T-helper 2 cell treated with Interferon-gamma antibody and Interleukin-4, amounts not matched to agents 5 μg/mL and 100 μg/mL, for 36 hours (primary cell): ENCODE measurements at regions not wholly inside any gene's neighbourhood (a gene's known extent, or its start where the extent isn't known, plus 50 kb on each side); places are given as distances from the start of the nearest gene placed in this dataset.

Experiments
- DNase-seq: peaks from one replicate; pipeline ENCODE4 v3.0.0; 2021; ENCODE audit warnings: low spot score
- H3K27ac Mint-ChIP-seq: one replicate; pipeline ENCODE4 v1.8.0; 2021; ENCODE audit warnings: mild to moderate bottlenecking, mixed read lengths
- H3K27me3 Mint-ChIP-seq: one replicate; pipeline ENCODE4 v1.8.0; 2021; ENCODE audit warnings: low read depth, mixed read lengths
- H3K36me3 Mint-ChIP-seq: one replicate; pipeline ENCODE4 v1.8.0; 2021; ENCODE audit warnings: low read depth, mixed read lengths
- H3K4me1 Mint-ChIP-seq: one replicate; pipeline ENCODE4 v1.8.0; 2021; ENCODE audit warnings: low read depth, mixed read lengths
- H3K4me3 Mint-ChIP-seq: one replicate; pipeline ENCODE4 v1.8.0; 2022; ENCODE audit warnings: mild to moderate bottlenecking, moderate library complexity, mixed read lengths
- H3K9me3 Mint-ChIP-seq: one replicate; pipeline ENCODE4 v1.8.0; 2021; ENCODE audit warnings: mixed read lengths

DNA sequence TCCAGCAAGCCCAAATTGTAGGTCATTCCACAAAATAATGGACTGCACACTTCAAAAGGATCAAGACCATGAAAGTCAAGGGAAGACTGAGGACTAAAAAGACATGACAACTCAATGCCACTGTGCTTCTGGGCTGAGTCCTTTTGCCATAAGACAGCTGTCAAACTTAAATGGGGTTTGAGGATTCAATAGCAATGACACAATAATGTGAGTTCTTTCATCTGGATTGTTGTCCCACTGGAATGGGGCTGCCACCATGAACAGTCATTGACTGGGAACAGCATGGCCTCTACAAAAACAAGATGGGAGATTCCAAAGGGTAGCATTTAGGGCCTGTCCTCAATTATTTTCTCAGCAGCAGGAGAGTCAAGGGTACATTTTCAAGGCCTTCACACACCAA lies 118.5 kb downstream of the EN1 start:
- DNase-seq: no peak
- Mint-ChIP-seq H3K27me3 (no peaks in the 10 kb centered on the region), H3K9me3 (no peaks in the 10 kb centered on the region), H3K36me3 (no peaks in the 10 kb centered on the region), H3K4me1 (no peaks in the 10 kb centered on the region), H3K27ac (no peak overlapping the region), H3K4me3 (no peak overlapping the region)

DNA sequence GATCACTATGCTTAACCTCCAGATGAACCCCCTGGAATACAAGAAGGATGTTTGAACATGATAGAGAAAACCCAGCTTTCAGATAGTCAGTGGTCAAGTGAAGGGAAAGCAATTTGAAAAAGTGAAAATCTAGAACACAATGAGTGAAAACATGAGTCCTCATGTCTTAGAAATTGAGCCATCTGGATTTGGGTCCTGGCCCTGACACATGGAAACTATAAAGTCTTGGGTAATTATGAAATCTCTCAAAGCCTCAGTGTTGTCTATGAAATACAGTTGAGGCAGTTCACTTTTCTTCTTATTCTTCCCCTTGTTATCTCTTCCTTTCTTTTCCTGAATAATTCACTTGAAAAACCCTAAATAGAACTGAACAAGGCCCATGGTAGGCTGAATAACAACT lies 120.6 kb downstream of the EN1 start:
- no peaks in the 10 kb centered on the region for H3K36me3 Mint-ChIP-seq

DNA sequence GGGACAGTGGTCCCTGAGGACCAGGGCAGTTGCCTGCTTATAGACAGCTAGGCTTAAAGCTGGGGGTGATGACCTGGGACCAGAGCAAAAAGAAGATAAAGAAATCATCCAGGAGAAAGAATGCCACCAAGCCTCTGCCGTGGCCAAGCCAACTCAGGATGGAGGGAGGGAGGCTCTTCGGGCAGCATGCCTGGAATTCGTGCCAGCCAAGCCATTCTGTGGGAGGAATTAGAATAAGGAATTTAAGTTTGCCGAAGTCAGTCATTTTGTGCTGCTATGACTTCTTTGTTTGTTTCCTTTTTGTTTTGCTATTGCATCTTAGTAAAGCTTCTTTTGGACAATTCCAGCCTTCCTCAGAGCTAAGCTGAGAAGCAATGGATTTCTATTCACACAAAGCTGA lies 124.1 kb downstream of the EN1 start:
- Mint-ChIP-seq H3K36me3 (no peaks in the 10 kb centered on the region), H3K27me3 (no peaks in the 10 kb centered on the region), H3K9me3 (no peaks in the 10 kb centered on the region), H3K4me3 (no peak overlapping the region), H3K4me1 (no peaks in the 10 kb centered on the region), H3K27ac (no peak overlapping the region)
- no peak for DNase-seq

More for the DNA sequence above, 120.6 kb downstream of the EN1 start:
- no peaks in the 10 kb centered on the region for H3K27me3 Mint-ChIP-seq
- no peaks in the 10 kb centered on the region for H3K4me1 Mint-ChIP-seq
- no peak for DNase-seq
- no peak overlapping the region for H3K27ac Mint-ChIP-seq
- no peak overlapping the region for H3K4me3 Mint-ChIP-seq
- no peaks in the 10 kb centered on the region for H3K9me3 Mint-ChIP-seq

GRCh38 chr2:118722976-118723375 lies 124.5 kb downstream of the EN1 start:
- H3K27me3 Mint-ChIP-seq: no peaks in the 10 kb centered on the region
- no peaks in the 10 kb centered on the region for H3K4me1 Mint-ChIP-seq
- H3K27ac Mint-ChIP-seq: no peak overlapping the region
- no peak for DNase-seq
- no peak overlapping the region for H3K4me3 Mint-ChIP-seq
- no peaks in the 10 kb centered on the region for H3K9me3 Mint-ChIP-seq
- H3K36me3 Mint-ChIP-seq: no peaks in the 10 kb centered on the region

DNA sequence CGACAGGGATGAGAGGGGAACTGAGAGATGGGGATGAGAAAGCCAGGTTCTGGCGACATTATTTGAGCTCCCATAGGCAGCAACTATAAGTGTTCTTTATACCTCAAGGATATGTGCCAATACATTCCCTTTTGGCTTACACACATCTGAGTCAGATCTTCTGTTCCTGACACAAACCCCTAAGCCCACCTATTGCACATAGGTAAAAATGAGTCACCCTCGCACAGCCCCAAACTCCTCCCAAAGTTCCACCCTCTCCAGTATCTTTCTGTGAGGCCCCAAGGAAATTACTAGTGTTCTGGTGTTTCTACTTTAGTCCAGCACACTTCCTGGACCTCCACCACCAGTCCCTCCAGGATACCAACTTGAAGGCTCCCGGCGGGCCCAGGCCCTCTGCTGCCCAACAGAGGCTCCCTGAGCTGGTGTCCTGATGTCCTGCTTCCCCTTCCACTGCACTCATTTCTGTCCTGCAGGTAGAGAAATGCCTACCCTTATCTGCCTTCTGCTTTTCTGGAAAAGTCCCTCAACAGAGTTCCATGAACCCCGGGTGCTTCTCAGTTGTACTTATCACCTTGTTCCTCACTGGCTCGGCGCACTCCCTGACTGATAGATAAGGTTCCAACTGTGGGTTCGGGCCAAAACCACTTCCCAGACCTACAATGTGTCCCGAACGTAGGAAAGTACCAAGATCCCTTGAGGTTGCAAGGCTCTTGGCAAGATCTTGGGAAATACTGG lies 125.5 kb downstream of the EN1 start:
- no peak for DNase-seq
- Mint-ChIP-seq H3K27me3 (no peaks in the 10 kb centered on the region), H3K4me1 (no peaks in the 10 kb centered on the region), H3K4me3 (no peak overlapping the region), H3K27ac (no peak overlapping the region), H3K36me3 (no peaks in the 10 kb centered on the region), H3K9me3 (no peaks in the 10 kb centered on the region)

GRCh38 chr2:118720866-118721265 lies 126.6 kb downstream of the EN1 start:
- no peaks in the 10 kb centered on the region for H3K36me3 Mint-ChIP-seq
- DNase-seq: no peak
- H3K4me1 Mint-ChIP-seq: no peaks in the 10 kb centered on the region
- H3K4me3 Mint-ChIP-seq: no peak overlapping the region
- H3K27ac Mint-ChIP-seq: no peak overlapping the region
- no peaks in the 10 kb centered on the region for H3K27me3 Mint-ChIP-seq
- H3K9me3 Mint-ChIP-seq: no peaks in the 10 kb centered on the region

DNA sequence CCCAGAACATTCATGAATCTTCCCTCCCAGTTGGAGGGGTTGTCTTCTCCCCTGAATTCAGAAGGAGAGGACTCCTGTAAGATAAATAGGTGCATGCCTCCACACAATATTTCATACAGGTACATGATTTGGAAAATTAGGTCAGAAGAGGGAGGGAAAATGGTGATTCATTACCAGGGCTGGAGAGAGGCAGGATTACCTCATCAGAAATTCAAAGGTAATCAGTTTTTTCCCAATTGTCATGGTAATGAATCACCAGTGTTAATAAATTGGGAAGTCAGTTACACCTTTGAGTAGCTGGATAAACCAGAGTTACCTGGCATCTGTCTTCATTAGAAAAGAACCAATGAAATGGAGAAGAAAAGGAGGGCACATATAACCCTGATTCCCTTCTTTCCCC lies 128.5 kb downstream of the EN1 start:
- Mint-ChIP-seq H3K4me3 (no peak overlapping the region), H3K4me1 (no peaks in the 10 kb centered on the region), H3K27ac (no peak overlapping the region), H3K9me3 (no peaks in the 10 kb centered on the region), H3K27me3 (no peaks in the 10 kb centered on the region), H3K36me3 (no peaks in the 10 kb centered on the region)
- DNase-seq: no peak

DNA sequence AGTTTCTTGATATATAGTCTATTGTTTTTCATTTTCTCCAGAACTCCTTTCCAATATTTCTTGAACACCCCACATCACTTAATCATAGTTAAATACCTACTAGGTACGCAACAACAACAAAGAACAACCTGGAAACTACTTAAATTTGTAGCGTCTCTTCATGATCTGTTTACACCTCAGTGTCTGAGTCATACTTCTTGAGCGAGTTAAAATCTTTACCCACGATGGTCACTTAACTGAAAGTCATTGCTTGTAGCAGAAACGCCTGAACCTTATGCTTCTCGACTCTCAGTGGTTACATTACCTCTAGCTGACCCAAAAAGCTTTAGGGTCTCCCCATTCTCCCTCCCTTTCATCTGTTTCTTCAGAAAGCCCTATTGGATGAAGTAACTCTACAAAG lies 131.3 kb downstream of the EN1 start:
- Mint-ChIP-seq H3K36me3 (no peaks in the 10 kb centered on the region), H3K9me3 (no peaks in the 10 kb centered on the region), H3K27me3 (no peaks in the 10 kb centered on the region), H3K27ac (no peak overlapping the region), H3K4me3 (no peak overlapping the region), H3K4me1 (no peaks in the 10 kb centered on the region)
- no peak for DNase-seq

DNA sequence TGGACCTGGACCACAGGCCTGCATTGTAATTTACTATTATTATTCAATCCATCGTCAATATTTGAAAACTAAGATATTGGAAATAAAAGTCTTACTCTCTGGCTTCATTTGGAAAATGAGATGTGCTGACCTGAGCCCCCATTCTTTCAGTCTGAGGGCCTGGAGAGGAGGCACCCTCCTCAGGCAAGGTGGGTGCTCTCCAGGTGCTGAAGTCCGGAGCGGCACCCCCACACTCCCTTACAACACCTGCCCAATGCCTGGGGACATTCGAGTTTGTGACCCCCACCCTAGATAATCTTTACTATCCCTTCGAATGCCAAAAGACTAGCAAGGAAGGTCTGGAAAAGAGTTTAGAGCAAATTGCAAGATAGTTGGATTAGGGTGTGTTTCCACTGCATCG lies 133.3 kb downstream of the EN1 start:
- H3K4me1 Mint-ChIP-seq: no peaks in the 10 kb centered on the region
- H3K27me3 Mint-ChIP-seq: no peaks in the 10 kb centered on the region
- H3K9me3 Mint-ChIP-seq: no peaks in the 10 kb centered on the region
- H3K27ac Mint-ChIP-seq: no peak overlapping the region
- DNase-seq: no peak
- H3K36me3 Mint-ChIP-seq: no peaks in the 10 kb centered on the region
- H3K4me3 Mint-ChIP-seq: no peak overlapping the region

- Mint-ChIP-seq H3K27me3 (no peaks in the 10 kb centered on the region), H3K36me3 (no peaks in the 10 kb centered on the region), H3K27ac (no peak overlapping the region), H3K4me3 (no peak overlapping the region), H3K9me3 (no peaks in the 10 kb centered on the region), H3K4me1 (no peaks in the 10 kb centered on the region)
- DNase-seq: no peak
Measured at GRCh38 chr2:118711603-118712002, 135.8 kb downstream of the EN1 start.

DNA sequence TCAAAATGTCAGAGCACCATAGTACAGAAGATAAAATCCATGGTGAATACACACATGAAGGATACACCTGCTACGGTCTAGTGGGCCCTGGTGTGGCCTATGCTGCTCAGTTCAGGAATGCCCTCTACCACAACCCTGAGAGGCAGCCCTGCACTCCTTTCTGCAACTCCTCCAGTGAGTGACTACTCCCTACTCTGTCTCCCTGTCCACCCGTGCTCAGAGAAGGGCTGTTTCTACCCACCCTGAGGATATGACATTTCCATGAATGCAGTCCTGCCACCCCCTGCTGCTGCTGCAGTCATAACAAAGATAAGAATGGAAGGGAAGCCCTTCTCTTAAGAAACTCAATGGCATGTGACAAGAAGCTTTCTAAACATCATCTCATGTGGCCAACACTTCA lies 137.0 kb downstream of the EN1 start:
- Mint-ChIP-seq H3K9me3 (no peaks in the 10 kb centered on the region), H3K27ac (no peak overlapping the region), H3K27me3 (no peaks in the 10 kb centered on the region), H3K4me1 (no peaks in the 10 kb centered on the region), H3K36me3 (no peaks in the 10 kb centered on the region), H3K4me3 (no peak overlapping the region)
- DNase-seq: no peak

- Mint-ChIP-seq H3K27me3 (no peaks in the 10 kb centered on the region), H3K27ac (no peak overlapping the region), H3K9me3 (no peaks in the 10 kb centered on the region), H3K36me3 (no peaks in the 10 kb centered on the region), H3K4me3 (no peak overlapping the region), H3K4me1 (no peaks in the 10 kb centered on the region)
- no peak for DNase-seq
Measured at GRCh38 chr2:118709786-118710185, 137.7 kb downstream of the EN1 start.

GRCh38 chr2:118706844-118707243 lies 140.6 kb downstream of the EN1 start:
- no peak overlapping the region for H3K4me3 Mint-ChIP-seq
- DNase-seq: no peak
- no peaks in the 10 kb centered on the region for H3K9me3 Mint-ChIP-seq
- no peaks in the 10 kb centered on the region for H3K27me3 Mint-ChIP-seq
- no peaks in the 10 kb centered on the region for H3K36me3 Mint-ChIP-seq
- no peak overlapping the region for H3K27ac Mint-ChIP-seq
- no peaks in the 10 kb centered on the region for H3K4me1 Mint-ChIP-seq

- Mint-ChIP-seq H3K27ac (no peak overlapping the region), H3K4me1 (no peaks in the 10 kb centered on the region), H3K9me3 (no peaks in the 10 kb centered on the region), H3K27me3 (no peaks in the 10 kb centered on the region), H3K36me3 (no peaks in the 10 kb centered on the region), H3K4me3 (no peak overlapping the region)
- no peak for DNase-seq
Measured at GRCh38 chr2:118706371-118706770, 141.1 kb downstream of the EN1 start.

DNA sequence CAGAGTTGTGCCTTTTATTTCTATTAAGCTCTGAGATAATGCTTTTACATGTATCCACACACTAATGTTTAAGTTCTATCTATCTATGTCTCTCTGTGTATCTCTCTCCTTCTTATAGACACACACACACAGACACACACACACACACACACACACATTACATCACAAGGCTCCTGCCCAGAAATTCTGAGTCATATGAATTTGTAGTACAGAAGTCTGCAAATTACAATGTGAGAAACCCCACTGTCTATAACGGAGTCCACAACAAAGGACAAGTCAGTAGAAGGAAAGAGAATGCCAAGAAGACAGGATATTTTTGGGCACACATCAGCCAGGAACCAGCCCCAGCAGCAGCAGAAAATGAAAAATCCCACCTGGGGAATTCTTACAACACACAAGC lies 142.4 kb downstream of the EN1 start:
- no peak for DNase-seq
- no peaks in the 10 kb centered on the region for H3K27me3 Mint-ChIP-seq
- no peaks in the 10 kb centered on the region for H3K36me3 Mint-ChIP-seq
- no peak overlapping the region for H3K27ac Mint-ChIP-seq
- H3K4me1 Mint-ChIP-seq: no peaks in the 10 kb centered on the region
- H3K4me3 Mint-ChIP-seq: no peak overlapping the region
- no peaks in the 10 kb centered on the region for H3K9me3 Mint-ChIP-seq
